ENCODE measurements at regions not wholly inside any gene's neighbourhood (a gene's known extent, or its start where the extent isn't known, plus 50 kb on each side); places are given as distances from the start of the nearest gene placed in this dataset.
"Not testable (repeated sequence)": the region's sequence is repeated elsewhere in the genome, so short reads cannot be mapped to it uniquely, and the experiment has no call there.

GRCh38 chr11:71370895-71371673 is 77.1 kb downstream of the DHCR7 start:
- H3K4me3 ChIP-seq (ENCODE audit: low read depth, low read length) = no peak overlapping the region
- in situ Hi-C loops (cut with HindIII; ENCODE audit: low sequenced_read_pairs) = no loop called here
- TF ChIP-seq CTCF (IDR thresholded peaks at IDR 0.05; ENCODE audit: low read depth, low read length) = no peak
- DNase-seq (ENCODE audit: low read depth, low spot score) = no peak

DNA sequence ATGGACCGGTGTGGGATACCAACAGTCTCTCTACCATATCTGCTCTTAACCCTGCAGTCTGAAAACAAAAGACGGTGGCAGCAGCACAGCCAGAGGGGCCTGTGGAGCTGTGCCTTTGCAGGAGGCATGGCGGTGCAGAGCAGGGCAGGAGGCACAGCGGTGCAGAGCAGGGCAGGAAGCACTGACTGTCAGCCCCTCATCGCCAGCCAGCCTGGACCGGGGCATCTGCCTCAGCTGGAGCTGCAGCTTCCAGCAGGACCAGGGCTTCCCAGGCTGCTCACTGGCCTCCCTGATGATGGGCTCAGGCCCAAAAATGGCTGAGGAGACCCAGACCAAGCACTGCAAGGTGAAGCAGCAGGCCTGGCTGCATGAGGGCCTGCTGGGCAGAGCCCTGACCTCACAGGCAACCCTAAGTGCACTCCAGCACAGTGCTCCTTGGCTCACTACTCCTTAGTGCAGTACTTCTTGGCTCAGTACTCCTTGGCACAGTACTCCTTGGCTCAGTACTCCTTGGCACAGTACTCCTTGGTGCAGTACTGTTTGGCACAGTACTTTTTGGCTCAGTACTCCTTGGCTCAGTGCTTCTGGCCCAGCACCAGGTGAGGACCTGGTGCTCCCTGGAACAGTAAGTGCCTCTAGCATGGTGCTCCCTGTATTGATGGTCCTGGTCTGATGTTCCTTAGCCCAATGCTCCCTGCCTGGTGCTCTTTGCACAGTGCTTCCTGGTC is 78.0 kb downstream of the DHCR7 start:
- TF ChIP-seq CTCF (IDR thresholded peaks at IDR 0.05; ENCODE audit: low read depth, low read length) = no peak

DNA sequence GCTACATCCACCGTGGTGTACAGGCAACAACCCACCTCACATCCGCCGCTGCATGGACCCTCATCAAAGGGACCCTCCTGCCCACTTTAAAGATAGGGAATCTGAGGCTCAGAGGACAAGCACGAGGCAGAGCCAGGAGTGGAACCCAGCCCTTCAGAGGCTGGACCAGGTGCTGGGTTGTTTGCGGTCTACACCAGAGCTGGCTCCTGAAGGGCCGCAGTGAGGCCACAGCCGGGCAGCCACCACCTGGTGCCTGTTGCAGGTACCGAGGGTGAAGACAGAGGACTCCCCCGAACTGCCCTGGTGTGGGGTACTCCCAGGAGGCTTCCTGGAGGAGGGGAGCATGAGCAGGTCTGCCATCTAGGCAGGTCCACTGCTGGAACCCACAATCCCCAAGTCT is 78.8 kb downstream of the DHCR7 start:
- no peak overlapping the region for H3K4me3 ChIP-seq (ENCODE audit: low read depth, low read length)
- in situ Hi-C loops (cut with HindIII; ENCODE audit: low sequenced_read_pairs) = no loop called here
- DNase-seq (ENCODE audit: low read depth, low spot score) = no peak
- no peak for TF ChIP-seq CTCF (IDR thresholded peaks at IDR 0.05; ENCODE audit: low read depth, low read length)

More for the DNA sequence above, 78.0 kb downstream of the DHCR7 start:
- H3K4me3 ChIP-seq (ENCODE audit: low read depth, low read length) = no peak overlapping the region
- in situ Hi-C loops (cut with HindIII; ENCODE audit: low sequenced_read_pairs) = no loop called here
- DNase-seq (ENCODE audit: low read depth, low spot score) = no peak

- in situ Hi-C loops (cut with HindIII; ENCODE audit: low sequenced_read_pairs) = no loop called here
- no peak for TF ChIP-seq CTCF (IDR thresholded peaks at IDR 0.05; ENCODE audit: low read depth, low read length)
- H3K4me3 ChIP-seq (ENCODE audit: low read depth, low read length) = no peak overlapping the region
- DNase-seq (ENCODE audit: low read depth, low spot score) = no peak
Observed at GRCh38 chr11:71368966-71369365, 79.2 kb downstream of the DHCR7 start.

- no peak overlapping the region for H3K4me3 ChIP-seq (ENCODE audit: low read depth, low read length)
- TF ChIP-seq CTCF (IDR thresholded peaks at IDR 0.05; ENCODE audit: low read depth, low read length) = no peak
- in situ Hi-C loops (cut with HindIII; ENCODE audit: low sequenced_read_pairs) = no loop called here
- no peak for DNase-seq (ENCODE audit: low read depth, low spot score)
Observed at GRCh38 chr11:71367756-71368155, 80.4 kb downstream of the DHCR7 start.

DNA sequence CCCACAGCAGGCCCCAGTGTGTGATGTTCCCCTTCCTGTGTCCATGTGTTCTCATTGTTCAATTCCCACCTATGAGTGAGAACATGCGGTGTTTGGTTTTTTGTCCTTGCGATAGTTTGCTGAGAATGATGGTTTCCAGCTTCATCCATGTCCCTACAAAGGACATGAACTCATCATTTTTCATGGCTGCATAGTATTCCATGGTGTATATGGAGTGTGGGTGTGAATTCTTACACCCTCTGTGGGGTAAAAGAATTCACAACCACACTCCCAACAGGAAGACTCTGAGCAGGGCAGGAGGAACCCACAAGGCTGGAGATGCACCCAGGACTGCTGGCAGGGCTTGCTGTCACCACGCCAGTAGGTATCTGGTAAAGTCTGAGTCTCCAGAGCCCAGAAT is 80.9 kb downstream of the DHCR7 start:
- DNase-seq (ENCODE audit: low read depth, low spot score); in situ Hi-C loops (cut with HindIII; ENCODE audit: low sequenced_read_pairs); H3K4me3 ChIP-seq (ENCODE audit: low read depth, low read length): not testable (repeated sequence)

GRCh38 chr11:71366076-71366475 is 82.1 kb downstream of the DHCR7 start:
- no peak for TF ChIP-seq CTCF (IDR thresholded peaks at IDR 0.05; ENCODE audit: low read depth, low read length)
- DNase-seq (ENCODE audit: low read depth, low spot score) = no peak

More at GRCh38 chr11:71366076-71366475, 82.1 kb downstream of the DHCR7 start:
- in situ Hi-C loops (cut with HindIII; ENCODE audit: low sequenced_read_pairs) = no loop called here
- H3K4me3 ChIP-seq (ENCODE audit: low read depth, low read length) = no peak overlapping the region
